SKM-1 (cell line): ENCODE measurements at regions not wholly inside any gene's neighbourhood (a gene's known extent, or its start where the extent isn't known, plus 50 kb on each side); places are given as distances from the start of the nearest gene placed in this dataset.
"Not testable (repeated sequence)": the region's sequence is repeated elsewhere in the genome, so short reads cannot be mapped to it uniquely, and the experiment has no call there.

Experiments
- DNase-seq: peaks from one replicate; lab custom pipeline; 2025; ENCODE audit not compliant: unreplicated experiment; lab: John Stamatoyannopoulos, UW

- no peak for DNase-seq
Measured at GRCh38 chr18:59801576-59801975, 98.2 kb upstream of the PMAIP1 start.

GRCh38 chr18:59800897-59801296 is 98.9 kb upstream of the PMAIP1 start:
- DNase-seq: no peak

- DNase-seq: no peak
Measured at GRCh38 chr18:59799383-59800015, 100.3 kb upstream of the PMAIP1 start.

GRCh38 chr18:59795882-59796281 is 98.7 kb upstream of the CCBE1 start:
- no peak for DNase-seq

- no peak for DNase-seq
Measured at GRCh38 chr18:59792353-59792752, 95.1 kb upstream of the CCBE1 start.

- DNase-seq: not testable (repeated sequence)
Measured at GRCh38 chr18:59790346-59790936, 93.2 kb upstream of the CCBE1 start.

- no peak for DNase-seq
Measured at GRCh38 chr18:59788791-59789106, 91.5 kb upstream of the CCBE1 start.

- no peak for DNase-seq
Measured at GRCh38 chr18:59787998-59788790, 91.0 kb upstream of the CCBE1 start.

GRCh38 chr18:59784694-59785093 is 87.5 kb upstream of the CCBE1 start:
- DNase-seq: no peak

- peak; percentile 2 for DNase-seq
Measured at GRCh38 chr18:59783138-59783537, 85.9 kb upstream of the CCBE1 start.

- no peak for DNase-seq
Measured at GRCh38 chr18:59779979-59780378, 82.8 kb upstream of the CCBE1 start.

GRCh38 chr18:59778434-59778833 is 81.2 kb upstream of the CCBE1 start:
- no peak for DNase-seq

GRCh38 chr18:59777636-59778035 is 80.4 kb upstream of the CCBE1 start:
- no peak for DNase-seq

GRCh38 chr18:59769129-59769865 is 72.1 kb upstream of the CCBE1 start:
- DNase-seq: no peak

- DNase-seq: no peak
Measured at GRCh38 chr18:59768409-59768808, 71.2 kb upstream of the CCBE1 start.

- no peak for DNase-seq
Measured at GRCh38 chr18:59767732-59768131, 70.5 kb upstream of the CCBE1 start.

GRCh38 chr18:59765343-59765742 is 68.1 kb upstream of the CCBE1 start:
- DNase-seq: no peak

GRCh38 chr18:59764281-59764680 is 67.1 kb upstream of the CCBE1 start:
- no peak for DNase-seq

- DNase-seq: no peak
Measured at GRCh38 chr18:59763541-59764136, 66.4 kb upstream of the CCBE1 start.

- DNase-seq: no peak
Measured at GRCh38 chr18:59760619-59761600, 63.7 kb upstream of the CCBE1 start.
